ENCODE measurements at regions not wholly inside any gene's neighbourhood (a gene's known extent, or its start where the extent isn't known, plus 50 kb on each side); places are given as distances from the start of the nearest gene placed in this dataset.

GRCh38 chr3:6512172-6512800, 348.6 kb upstream of the GRM7 start:
- Histone ChIP-seq H3K79me2 (ENCODE audit: insufficient read depth, low read length) (no peaks in the 10 kb centered on the region), H3K27me3 (ENCODE audit: insufficient read depth, low read length, poor library complexity) (no peaks in the 10 kb centered on the region), H3K4me3 (ENCODE audit: low read depth in 1 of 2, low read length in 2 of 2) (no peak overlapping the region), H3K9ac (ENCODE audit: low read depth, low read length) (no peak overlapping the region), H2AFZ (ENCODE audit: low read depth, low read length) (no peak overlapping the region), H3K4me1 (ENCODE audit: insufficient read depth, low read length) (no peaks in the 10 kb centered on the region), H3K27ac (ENCODE audit: low read length) (no peak overlapping the region), H3K4me2 (ENCODE audit: insufficient read depth, low read length) (no peak overlapping the region), H3K36me3 (ENCODE audit: insufficient read depth, low read length) (no peaks in the 10 kb centered on the region), H3K9me3 (ENCODE audit: insufficient read depth, low read length, severe bottlenecking) (no peaks in the 10 kb centered on the region), H4K20me1 (ENCODE audit: insufficient read depth, low read length) (no peaks in the 10 kb centered on the region)
- TF ChIP-seq CTCF (IDR thresholded peaks at IDR 0.05; ENCODE audit: borderline replicate concordance, extremely low read depth, low read length, poor library complexity, severe bottlenecking): no peak
- TF ChIP-seq EZH2 (IDR thresholded peaks at IDR 0.05; ENCODE audit: borderline replicate concordance, low read depth, low read length, severe bottlenecking): no peak
- DNase-seq (no peak), ATAC-seq (ENCODE audit: insufficient read depth, low read depth) (no peak)

- Histone ChIP-seq H3K4me1 (ENCODE audit: insufficient read depth, low read length) (no peaks in the 10 kb centered on the region), H3K4me2 (ENCODE audit: insufficient read depth, low read length) (no peak overlapping the region), H3K4me3 (ENCODE audit: low read depth in 1 of 2, low read length in 2 of 2) (no peak overlapping the region), H3K79me2 (ENCODE audit: insufficient read depth, low read length) (no peaks in the 10 kb centered on the region), H3K27me3 (ENCODE audit: insufficient read depth, low read length, poor library complexity) (no peaks in the 10 kb centered on the region), H3K36me3 (ENCODE audit: insufficient read depth, low read length) (no peaks in the 10 kb centered on the region), H4K20me1 (ENCODE audit: insufficient read depth, low read length) (no peaks in the 10 kb centered on the region), H3K9ac (ENCODE audit: low read depth, low read length) (no peak overlapping the region), H3K27ac (ENCODE audit: low read length) (no peak overlapping the region), H3K9me3 (ENCODE audit: insufficient read depth, low read length, severe bottlenecking) (no peaks in the 10 kb centered on the region), H2AFZ (ENCODE audit: low read depth, low read length) (no peak overlapping the region)
- no peak for DNase-seq
- TF ChIP-seq CTCF (IDR thresholded peaks at IDR 0.05; ENCODE audit: borderline replicate concordance, extremely low read depth, low read length, poor library complexity, severe bottlenecking): no peak
- ATAC-seq (ENCODE audit: insufficient read depth, low read depth): no peak
These were observed 344.8 kb upstream of the GRM7 start for GRCh38 chr3:6516143-6516542.

GRCh38 chr3:6516694-6517093, 344.2 kb upstream of the GRM7 start:
- no peaks in the 10 kb centered on the region for H3K79me2 ChIP-seq (ENCODE audit: insufficient read depth, low read length)
- TF ChIP-seq CTCF (IDR thresholded peaks at IDR 0.05; ENCODE audit: borderline replicate concordance, extremely low read depth, low read length, poor library complexity, severe bottlenecking): no peak
- no peak for TF ChIP-seq EZH2 (IDR thresholded peaks at IDR 0.05; ENCODE audit: borderline replicate concordance, low read depth, low read length, severe bottlenecking)
- no peaks in the 10 kb centered on the region for H3K36me3 ChIP-seq (ENCODE audit: insufficient read depth, low read length)

More at GRCh38 chr3:6516694-6517093, 344.2 kb upstream of the GRM7 start:
- Histone ChIP-seq H3K27ac (ENCODE audit: low read length) (no peak overlapping the region), H3K4me3 (ENCODE audit: low read depth in 1 of 2, low read length in 2 of 2) (no peak overlapping the region), H3K9me3 (ENCODE audit: insufficient read depth, low read length, severe bottlenecking) (no peaks in the 10 kb centered on the region), H2AFZ (ENCODE audit: low read depth, low read length) (no peak overlapping the region), H3K4me2 (ENCODE audit: insufficient read depth, low read length) (no peak overlapping the region), H4K20me1 (ENCODE audit: insufficient read depth, low read length) (no peaks in the 10 kb centered on the region), H3K4me1 (ENCODE audit: insufficient read depth, low read length) (no peaks in the 10 kb centered on the region), H3K9ac (ENCODE audit: low read depth, low read length) (no peak overlapping the region), H3K27me3 (ENCODE audit: insufficient read depth, low read length, poor library complexity) (no peaks in the 10 kb centered on the region)
- DNase-seq: no peak
- no peak for ATAC-seq (ENCODE audit: insufficient read depth, low read depth)

Measured in DND-41 (cell line).